ENCODE measurements at regions not wholly inside any gene's neighbourhood (a gene's known extent, or its start where the extent isn't known, plus 50 kb on each side); places are given as distances from the start of the nearest gene placed in this dataset.

DNA sequence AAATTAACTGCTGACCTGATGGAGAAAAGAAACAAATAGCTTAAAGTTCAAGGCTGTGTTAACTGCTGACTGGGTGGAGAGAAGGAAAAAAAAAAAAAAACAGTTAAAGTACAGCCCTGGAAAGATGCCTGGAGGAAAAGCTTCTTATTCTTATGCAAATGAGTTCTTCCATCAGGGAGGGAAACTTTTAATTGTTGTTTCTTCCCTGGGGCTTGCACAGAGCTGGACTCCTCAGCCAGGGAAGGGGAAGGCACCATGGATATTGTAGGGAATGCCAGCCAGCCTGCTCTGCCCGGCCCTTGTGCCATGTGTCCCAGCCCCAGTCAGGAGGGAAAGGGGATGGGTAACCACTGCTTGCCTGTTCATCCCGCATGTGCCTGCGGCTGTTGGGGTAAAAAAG lies 833.1 kb upstream of the CRIM1 start:
- TF ChIP-seq, protein P1, sequence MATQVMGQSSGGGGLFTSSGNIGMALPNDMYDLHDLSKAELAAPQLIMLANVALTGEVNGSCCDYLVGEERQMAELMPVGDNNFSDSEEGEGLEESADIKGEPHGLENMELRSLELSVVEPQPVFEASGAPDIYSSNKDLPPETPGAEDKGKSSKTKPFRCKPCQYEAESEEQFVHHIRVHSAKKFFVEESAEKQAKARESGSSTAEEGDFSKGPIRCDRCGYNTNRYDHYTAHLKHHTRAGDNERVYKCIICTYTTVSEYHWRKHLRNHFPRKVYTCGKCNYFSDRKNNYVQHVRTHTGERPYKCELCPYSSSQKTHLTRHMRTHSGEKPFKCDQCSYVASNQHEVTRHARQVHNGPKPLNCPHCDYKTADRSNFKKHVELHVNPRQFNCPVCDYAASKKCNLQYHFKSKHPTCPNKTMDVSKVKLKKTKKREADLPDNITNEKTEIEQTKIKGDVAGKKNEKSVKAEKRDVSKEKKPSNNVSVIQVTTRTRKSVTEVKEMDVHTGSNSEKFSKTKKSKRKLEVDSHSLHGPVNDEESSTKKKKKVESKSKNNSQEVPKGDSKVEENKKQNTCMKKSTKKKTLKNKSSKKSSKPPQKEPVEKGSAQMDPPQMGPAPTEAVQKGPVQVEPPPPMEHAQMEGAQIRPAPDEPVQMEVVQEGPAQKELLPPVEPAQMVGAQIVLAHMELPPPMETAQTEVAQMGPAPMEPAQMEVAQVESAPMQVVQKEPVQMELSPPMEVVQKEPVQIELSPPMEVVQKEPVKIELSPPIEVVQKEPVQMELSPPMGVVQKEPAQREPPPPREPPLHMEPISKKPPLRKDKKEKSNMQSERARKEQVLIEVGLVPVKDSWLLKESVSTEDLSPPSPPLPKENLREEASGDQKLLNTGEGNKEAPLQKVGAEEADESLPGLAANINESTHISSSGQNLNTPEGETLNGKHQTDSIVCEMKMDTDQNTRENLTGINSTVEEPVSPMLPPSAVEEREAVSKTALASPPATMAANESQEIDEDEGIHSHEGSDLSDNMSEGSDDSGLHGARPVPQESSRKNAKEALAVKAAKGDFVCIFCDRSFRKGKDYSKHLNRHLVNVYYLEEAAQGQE (IDR thresholded peaks at IDR 0.05; ENCODE audit: low read depth, low read length): no peak
- TF ChIP-seq JUND (IDR thresholded peaks at IDR 0.05) (no peak), RXRA (IDR thresholded peaks at IDR 0.05; ENCODE audit: borderline replicate concordance, low read depth) (no peak), RFX5 (IDR thresholded peaks at IDR 0.05; ENCODE audit: low read length) (no peak), SIN3A (IDR thresholded peaks at IDR 0.05; ENCODE audit: borderline replicate concordance, low read depth, low read length) (no peak), TEAD4 (IDR thresholded peaks at IDR 0.05; ENCODE audit: borderline replicate concordance, insufficient read depth) (no peak), SMC3 (IDR thresholded peaks at IDR 0.05; ENCODE audit: low read depth, low read length) (no peak), TCF12 (IDR thresholded peaks at IDR 0.05) (no peak), GATA2 (CRISPR knock-in tag; IDR thresholded peaks at IDR 0.05) (no peak), EZH2phosphoT487 (IDR thresholded peaks at IDR 0.05; ENCODE audit: borderline replicate concordance, low read depth) (no peak), EP300 (IDR thresholded peaks at IDR 0.05; ENCODE audit: borderline replicate concordance in 1 of 2, low read depth in 1 of 2, low read length in 1 of 2) (no peak), CHD2 (IDR thresholded peaks at IDR 0.05; ENCODE audit: low read length, partially characterized antibody) (no peak), FOXM1 (IDR thresholded peaks at IDR 0.05; ENCODE audit: low read depth) (no peak)
- TF ChIP-seq, protein P2, sequence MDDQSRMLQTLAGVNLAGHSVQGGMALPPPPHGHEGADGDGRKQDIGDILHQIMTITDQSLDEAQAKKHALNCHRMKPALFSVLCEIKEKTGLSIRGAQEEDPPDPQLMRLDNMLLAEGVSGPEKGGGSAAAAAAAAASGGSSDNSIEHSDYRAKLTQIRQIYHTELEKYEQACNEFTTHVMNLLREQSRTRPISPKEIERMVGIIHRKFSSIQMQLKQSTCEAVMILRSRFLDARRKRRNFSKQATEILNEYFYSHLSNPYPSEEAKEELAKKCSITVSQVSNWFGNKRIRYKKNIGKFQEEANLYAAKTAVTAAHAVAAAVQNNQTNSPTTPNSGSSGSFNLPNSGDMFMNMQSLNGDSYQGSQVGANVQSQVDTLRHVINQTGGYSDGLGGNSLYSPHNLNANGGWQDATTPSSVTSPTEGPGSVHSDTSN (IDR thresholded peaks at IDR 0.05): no peak
- TF ChIP-seq, protein P3, sequence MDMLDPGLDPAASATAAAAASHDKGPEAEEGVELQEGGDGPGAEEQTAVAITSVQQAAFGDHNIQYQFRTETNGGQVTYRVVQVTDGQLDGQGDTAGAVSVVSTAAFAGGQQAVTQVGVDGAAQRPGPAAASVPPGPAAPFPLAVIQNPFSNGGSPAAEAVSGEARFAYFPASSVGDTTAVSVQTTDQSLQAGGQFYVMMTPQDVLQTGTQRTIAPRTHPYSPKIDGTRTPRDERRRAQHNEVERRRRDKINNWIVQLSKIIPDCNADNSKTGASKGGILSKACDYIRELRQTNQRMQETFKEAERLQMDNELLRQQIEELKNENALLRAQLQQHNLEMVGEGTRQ (IDR thresholded peaks at IDR 0.05; ENCODE audit: borderline replicate concordance, low read depth, low read length): no peak
- TF ChIP-seq, protein P4, sequence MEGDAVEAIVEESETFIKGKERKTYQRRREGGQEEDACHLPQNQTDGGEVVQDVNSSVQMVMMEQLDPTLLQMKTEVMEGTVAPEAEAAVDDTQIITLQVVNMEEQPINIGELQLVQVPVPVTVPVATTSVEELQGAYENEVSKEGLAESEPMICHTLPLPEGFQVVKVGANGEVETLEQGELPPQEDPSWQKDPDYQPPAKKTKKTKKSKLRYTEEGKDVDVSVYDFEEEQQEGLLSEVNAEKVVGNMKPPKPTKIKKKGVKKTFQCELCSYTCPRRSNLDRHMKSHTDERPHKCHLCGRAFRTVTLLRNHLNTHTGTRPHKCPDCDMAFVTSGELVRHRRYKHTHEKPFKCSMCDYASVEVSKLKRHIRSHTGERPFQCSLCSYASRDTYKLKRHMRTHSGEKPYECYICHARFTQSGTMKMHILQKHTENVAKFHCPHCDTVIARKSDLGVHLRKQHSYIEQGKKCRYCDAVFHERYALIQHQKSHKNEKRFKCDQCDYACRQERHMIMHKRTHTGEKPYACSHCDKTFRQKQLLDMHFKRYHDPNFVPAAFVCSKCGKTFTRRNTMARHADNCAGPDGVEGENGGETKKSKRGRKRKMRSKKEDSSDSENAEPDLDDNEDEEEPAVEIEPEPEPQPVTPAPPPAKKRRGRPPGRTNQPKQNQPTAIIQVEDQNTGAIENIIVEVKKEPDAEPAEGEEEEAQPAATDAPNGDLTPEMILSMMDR (IDR thresholded peaks at IDR 0.05): no peak
- TF ChIP-seq, protein P5, sequence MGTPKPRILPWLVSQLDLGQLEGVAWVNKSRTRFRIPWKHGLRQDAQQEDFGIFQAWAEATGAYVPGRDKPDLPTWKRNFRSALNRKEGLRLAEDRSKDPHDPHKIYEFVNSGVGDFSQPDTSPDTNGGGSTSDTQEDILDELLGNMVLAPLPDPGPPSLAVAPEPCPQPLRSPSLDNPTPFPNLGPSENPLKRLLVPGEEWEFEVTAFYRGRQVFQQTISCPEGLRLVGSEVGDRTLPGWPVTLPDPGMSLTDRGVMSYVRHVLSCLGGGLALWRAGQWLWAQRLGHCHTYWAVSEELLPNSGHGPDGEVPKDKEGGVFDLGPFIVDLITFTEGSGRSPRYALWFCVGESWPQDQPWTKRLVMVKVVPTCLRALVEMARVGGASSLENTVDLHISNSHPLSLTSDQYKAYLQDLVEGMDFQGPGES (IDR thresholded peaks at IDR 0.05; ENCODE audit: low read depth, low read length): no peak
- no peak for DNase-seq
- Histone ChIP-seq H3K9me3 (no peaks in the 10 kb centered on the region), H3K27ac (ENCODE audit: low read depth in 2 of 2, low read length in 1 of 2) (no peak overlapping the region), H3K36me3 (replicated peaks in 1 of 2; ENCODE audit: control insufficient read depth in 1 of 2, insufficient read depth in 2 of 2, low read length in 1 of 2) (no peaks in the 10 kb centered on the region), H3K4me3 (ENCODE audit: low read depth in 2 of 2, low read length in 1 of 2) (no peak overlapping the region), H2AFZ (ENCODE audit: low read depth) (no peak overlapping the region), H3K79me2 (ENCODE audit: insufficient read depth) (no peaks in the 10 kb centered on the region), H3K4me2 (no peak overlapping the region), H3F3A (replicated peaks; ENCODE audit: insufficient read depth) (no peaks in the 10 kb centered on the region), H3K9ac (no peak overlapping the region), H3K9me2 (no peaks in the 10 kb centered on the region), H4K20me1 (ENCODE audit: insufficient read depth) (no peaks in the 10 kb centered on the region), H3K27me3 (ENCODE audit: insufficient read depth) (no peaks in the 10 kb centered on the region), H3K4me1 (ENCODE audit: control insufficient read depth in 1 of 2, insufficient read depth in 2 of 2, low read depth in 1 of 2, low read length in 1 of 2) (no peaks in the 10 kb centered on the region)
- CTCF ChIA-PET: interaction anchor here (0.8 to 2.1 kb wide), 2 partner anchors 18 to 112 kb away, joined by 3 to 4 read pairs; no protein-coding TSS in a partner anchor
- WGBS (ENCODE audit: low lambda C conversion rate): 6% methylated on average over 3 of the region's 3 CpGs
- POLR2A ChIA-PET: no interaction called here

Measured in SK-N-SH (cell line).